GM23338 (cell line): ENCODE measurements at regions not wholly inside any gene's neighbourhood (a gene's known extent, or its start where the extent isn't known, plus 50 kb on each side); places are given as distances from the start of the nearest gene placed in this dataset.

Experiments used
- ATAC-seq: fragments of 200-7000 bp; cut with Tn5 transposase; 3 replicates; pipeline ENCODE4 v1.9.1; 2020
- DNase-seq: peaks from one replicate; pipeline ENCODE4 v3.0.0-alpha.2; 2015; ENCODE audit warnings: low spot score
- H2AFZ ChIP-seq: fragments of 200-600 bp; sonication (generic); 2 replicates; pipeline ENCODE4 v1.8.0; 2016; ENCODE audit warnings: antibody characterized with exemption, mild to moderate bottlenecking, moderate library complexity
- H3F3A ChIP-seq: fragments of 200-600 bp; sonication (generic); replicated peaks from 2 replicates; pipeline ENCODE4 v1.8.0; 2017; ENCODE audit warnings: antibody characterized with exemption, mixed run types, low read depth
- H3K27ac ChIP-seq: fragments of 200-600 bp; sonication (generic); 2 replicates; pipeline ENCODE4 v1.6.1; 2016; ENCODE audit warnings: low read depth
- H3K27me3 ChIP-seq: fragments of 200-600 bp; sonication (generic); 2 replicates; pipeline ENCODE4 v1.8.0; 2016; ENCODE audit warnings: mild to moderate bottlenecking, mixed run types, moderate library complexity; ENCODE audit not compliant: insufficient read depth
- H3K36me3 ChIP-seq: fragments of 200-600 bp; sonication (generic); 2 replicates; pipeline ENCODE4 v1.8.0; 2016; ENCODE audit warnings: mild to moderate bottlenecking; ENCODE audit not compliant: insufficient read depth
- H3K4me1 ChIP-seq: fragments of 200-600 bp; sonication (generic); 2 replicates; pipeline ENCODE4 v1.8.0; 2016; ENCODE audit warnings: mild to moderate bottlenecking, moderate library complexity; ENCODE audit not compliant: insufficient read depth
- H3K4me2 ChIP-seq: fragments of 200-600 bp; sonication (generic); 2 replicates; pipeline ENCODE4 v1.7.1; 2017; ENCODE audit warnings: mixed run types
- H3K4me3 ChIP-seq: fragments of 200-600 bp; sonication (generic); 2 replicates; pipeline ENCODE4 v1.6.1; 2016; ENCODE audit warnings: mixed run types
- H3K79me2 ChIP-seq: fragments of 200-600 bp; sonication (generic); replicated peaks from 2 replicates; pipeline ENCODE4 v1.8.0; 2017; ENCODE audit warnings: mild to moderate bottlenecking; ENCODE audit not compliant: insufficient read depth
- H3K9me2 ChIP-seq: fragments of 200-600 bp; sonication (generic); 2 replicates; pipeline ENCODE4 v1.8.0; 2017; ENCODE audit not compliant: insufficient read depth
- H4K20me1 ChIP-seq: fragments of 200-600 bp; sonication (generic); replicated peaks from 2 replicates; pipeline ENCODE4 v1.8.0; 2017; ENCODE audit warnings: mild to moderate bottlenecking; ENCODE audit not compliant: insufficient read depth
- H3K27ac Mint-ChIP-seq: 2 replicates; pipeline ENCODE4 v1.8.0; 2020; ENCODE audit warnings: inconsistent platforms, mild to moderate bottlenecking, moderate library complexity, mixed read lengths
- H3K27me3 Mint-ChIP-seq: 3 replicates; pipeline ENCODE4 v1.8.0; 2022; ENCODE audit warnings: low read depth, mild to moderate bottlenecking, moderate library complexity, mixed read lengths, inconsistent platforms; ENCODE audit not compliant: insufficient read depth, poor library complexity
- H3K36me3 Mint-ChIP-seq: 3 replicates; pipeline ENCODE4 v1.8.0; 2021; ENCODE audit warnings: low read depth, mild to moderate bottlenecking, inconsistent platforms, moderate library complexity, mixed read lengths
- H3K4me1 Mint-ChIP-seq: 3 replicates; pipeline ENCODE4 v1.8.0; 2020; ENCODE audit warnings: mild to moderate bottlenecking, inconsistent platforms, mixed read lengths
- H3K4me3 Mint-ChIP-seq: 3 replicates; pipeline ENCODE4 v1.8.0; 2021; ENCODE audit warnings: moderate library complexity, mild to moderate bottlenecking, inconsistent platforms, mixed read lengths
- H3K9me3 Mint-ChIP-seq: 3 replicates; pipeline ENCODE4 v1.8.0; 2020; ENCODE audit warnings: moderate library complexity, mild to moderate bottlenecking, inconsistent platforms, mixed read lengths
- REST ChIP-seq: IDR thresholded peaks from one replicate; pipeline ENCODE4 v1.6.1; 2018; ENCODE audit warnings: antibody characterized with exemption; ENCODE audit not compliant: unreplicated experiment
- STAT1 ChIP-seq: IDR thresholded peaks from one replicate; pipeline ENCODE4 v1.6.1; 2016; ENCODE audit warnings: antibody characterized with exemption; ENCODE audit not compliant: unreplicated experiment
- ZNF114 ChIP-seq: fragments of 250-450 bp; sonication (Bioruptor Pico); IDR thresholded peaks from 2 replicates; pipeline ENCODE4 v1.5.0; 2020; ENCODE audit warnings: mild to moderate bottlenecking, moderate library complexity
- ZNF462 ChIP-seq: fragments of 250-450 bp; sonication (Bioruptor Pico); IDR thresholded peaks from 2 replicates; pipeline ENCODE4 v1.5.0; 2020; ENCODE audit warnings: mild to moderate bottlenecking, moderate library complexity
- TF ChIP-seq, protein P1 (sequence below), 2 experiments: fragments of 200-600 bp in 1 of 2; sonication (generic) in 1 of 2; conservative IDR thresholded peaks; 2 replicates each; pipeline versions ENCODE4 v1.5.1 to v1.6.1; 2016 to 2017; ENCODE audit warnings: antibody characterized with exemption in 2 of 2, low read depth in 2 of 2, mild to moderate bottlenecking in 2 of 2, moderate library complexity in 1 of 2

DNA sequence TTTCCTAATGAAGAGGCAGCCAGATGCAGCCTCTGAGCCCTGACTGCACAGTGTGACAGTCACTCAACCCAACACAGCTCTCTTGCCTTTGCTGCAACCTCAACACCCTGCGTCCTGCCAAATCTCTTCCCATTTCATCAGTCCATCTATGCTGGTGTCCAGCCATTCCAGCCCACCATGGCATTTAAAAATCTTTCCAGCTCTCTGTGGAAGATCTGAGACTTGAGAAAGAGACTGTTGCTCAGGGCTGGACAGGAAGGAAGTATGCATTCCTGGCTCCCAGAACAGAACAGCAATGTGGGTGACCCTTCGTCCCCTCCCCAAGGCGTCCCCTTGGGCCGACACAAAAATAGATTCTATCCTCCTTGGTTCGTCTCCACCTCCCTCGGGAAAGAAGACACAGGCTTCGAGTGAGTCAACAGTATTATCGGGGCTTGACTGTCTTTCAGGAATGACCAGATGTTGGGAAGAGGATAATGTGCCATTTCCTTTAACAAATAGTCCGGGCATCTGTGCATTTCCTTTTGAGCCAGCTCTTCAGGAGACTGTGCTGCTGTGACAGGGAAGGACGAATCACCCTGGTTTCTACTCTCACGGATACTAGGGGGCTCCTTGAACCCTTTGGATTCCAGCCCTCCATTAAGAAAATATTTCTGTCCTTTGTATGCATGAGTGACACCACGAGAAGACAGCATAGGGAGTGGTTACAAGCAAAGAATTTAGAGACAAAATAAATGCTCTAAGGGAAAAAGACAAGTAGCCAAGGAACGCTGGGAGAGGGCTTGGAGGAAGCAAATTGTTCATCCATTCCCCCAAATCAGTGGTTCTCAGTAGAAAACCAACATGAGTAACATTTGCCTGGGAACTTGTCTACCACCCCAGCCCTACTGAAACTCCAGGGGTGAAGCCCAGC lies 111.4 kb upstream of the CDC42BPA start:
- Mint-ChIP-seq H3K4me1 (peaks cover 13% of the 10 kb centered on the region), H3K9me3 (no peaks in the 10 kb centered on the region; the same call in 2 of the 3 replicates), H3K27me3 (peaks cover 15% of the 10 kb centered on the region), H3K4me3 (no peak overlapping the region), H3K36me3 (no peaks in the 10 kb centered on the region; the same call in 2 of the 3 replicates), H3K27ac (no peak overlapping the region)
- H3K27ac ChIP-seq: no peak overlapping the region
- H3K27me3 ChIP-seq: no peaks in the 10 kb centered on the region
- ATAC-seq (no peak), DNase-seq (no peak)
- H4K20me1 ChIP-seq: no peaks in the 10 kb centered on the region
- TF ChIP-seq REST (no peak), STAT1 (no peak), ZNF114 (no peak)
- TF ChIP-seq, protein P1, sequence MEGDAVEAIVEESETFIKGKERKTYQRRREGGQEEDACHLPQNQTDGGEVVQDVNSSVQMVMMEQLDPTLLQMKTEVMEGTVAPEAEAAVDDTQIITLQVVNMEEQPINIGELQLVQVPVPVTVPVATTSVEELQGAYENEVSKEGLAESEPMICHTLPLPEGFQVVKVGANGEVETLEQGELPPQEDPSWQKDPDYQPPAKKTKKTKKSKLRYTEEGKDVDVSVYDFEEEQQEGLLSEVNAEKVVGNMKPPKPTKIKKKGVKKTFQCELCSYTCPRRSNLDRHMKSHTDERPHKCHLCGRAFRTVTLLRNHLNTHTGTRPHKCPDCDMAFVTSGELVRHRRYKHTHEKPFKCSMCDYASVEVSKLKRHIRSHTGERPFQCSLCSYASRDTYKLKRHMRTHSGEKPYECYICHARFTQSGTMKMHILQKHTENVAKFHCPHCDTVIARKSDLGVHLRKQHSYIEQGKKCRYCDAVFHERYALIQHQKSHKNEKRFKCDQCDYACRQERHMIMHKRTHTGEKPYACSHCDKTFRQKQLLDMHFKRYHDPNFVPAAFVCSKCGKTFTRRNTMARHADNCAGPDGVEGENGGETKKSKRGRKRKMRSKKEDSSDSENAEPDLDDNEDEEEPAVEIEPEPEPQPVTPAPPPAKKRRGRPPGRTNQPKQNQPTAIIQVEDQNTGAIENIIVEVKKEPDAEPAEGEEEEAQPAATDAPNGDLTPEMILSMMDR (conservative IDR thresholded peaks at IDR 0.05; ENCODE audit: low read depth in 2 of 2): no peak
- H3K9me2 ChIP-seq: no peaks in the 10 kb centered on the region
- H3F3A ChIP-seq: no peaks in the 10 kb centered on the region
- H2AFZ ChIP-seq: peak overlapping the region; percentile 76
- H3K4me1 ChIP-seq: peaks cover 14% of the 10 kb centered on the region; the same call in 1 of the 2 replicates
- H3K4me2 ChIP-seq: 0 out of 2 replicates have a peak overlapping the region, but pooled peaks have one; percentile 20
- no peak overlapping the region for H3K4me3 ChIP-seq
- H3K36me3 ChIP-seq: no peaks in the 10 kb centered on the region
- no peaks in the 10 kb centered on the region for H3K79me2 ChIP-seq

- no peak overlapping the region for H3K27ac Mint-ChIP-seq
- H3K4me3 Mint-ChIP-seq: no peak overlapping the region
- H2AFZ ChIP-seq: peak overlapping the region; percentile 76
These were observed 110.5 kb upstream of the CDC42BPA start for GRCh38 chr1:227428803-227429202.

More at GRCh38 chr1:227428803-227429202, 110.5 kb upstream of the CDC42BPA start:
- Mint-ChIP-seq H3K4me1 (peaks cover 13% of the 10 kb centered on the region), H3K27me3 (peaks cover 13% of the 10 kb centered on the region), H3K36me3 (no peaks in the 10 kb centered on the region; the same call in 2 of the 3 replicates), H3K9me3 (no peaks in the 10 kb centered on the region; the same call in 2 of the 3 replicates)
- Histone ChIP-seq H3K36me3 (no peaks in the 10 kb centered on the region), H3K27me3 (no peaks in the 10 kb centered on the region), H3K79me2 (no peaks in the 10 kb centered on the region), H4K20me1 (no peaks in the 10 kb centered on the region), H3K4me3 (no peak overlapping the region), H3K9me2 (no peaks in the 10 kb centered on the region), H3K4me2 (no peak overlapping the region), H3F3A (no peaks in the 10 kb centered on the region), H3K4me1 (peaks cover 14% of the 10 kb centered on the region; the same call in 1 of the 2 replicates), H3K27ac (no peak overlapping the region)
- no peak for TF ChIP-seq ZNF462
- TF ChIP-seq ZNF114: no peak
- TF ChIP-seq, protein P1 (conservative IDR thresholded peaks at IDR 0.05; ENCODE audit: low read depth in 2 of 2): no peak
- ATAC-seq (no peak), DNase-seq (peak; percentile 6)
